ENCODE measurements at regions not wholly inside any gene's neighbourhood (a gene's known extent, or its start where the extent isn't known, plus 50 kb on each side); places are given as distances from the start of the nearest gene placed in this dataset.

- H3K9ac ChIP-seq = no peak overlapping the region
- no peak overlapping the region for H3K4me2 ChIP-seq
- no peaks in the 10 kb centered on the region for H3K4me1 ChIP-seq (ENCODE audit: low read depth, poor library complexity, severe bottlenecking)
- H3K4me3 ChIP-seq (IDR thresholded peaks at IDR 0.05; ENCODE audit: insufficient read depth, low read depth, low read length) = no peak overlapping the region
- no peak overlapping the region for H3K27ac ChIP-seq
- no peak overlapping the region for H2AFZ ChIP-seq (ENCODE audit: low read depth)
- H4K20me1 ChIP-seq (ENCODE audit: insufficient read depth) = no peaks in the 10 kb centered on the region
- no peaks in the 10 kb centered on the region for H3K79me2 ChIP-seq (ENCODE audit: insufficient read depth, low read depth)
- no peak for TF ChIP-seq CTCF (conservative IDR thresholded peaks at IDR 0.05; ENCODE audit: low read depth, low read length)
- no peaks in the 10 kb centered on the region for H3K27me3 ChIP-seq (ENCODE audit: insufficient read depth, low read depth)
- H3K36me3 ChIP-seq (ENCODE audit: insufficient read depth) = no peaks in the 10 kb centered on the region
These were observed 87.3 kb upstream of the PEG3 start for GRCh38 chr19:56927791-56928207.

GRCh38 chr19:56930647-56931535 is 90.4 kb upstream of the PEG3 start:
- no peak overlapping the region for H2AFZ ChIP-seq (ENCODE audit: low read depth)
- H3K4me1 ChIP-seq (ENCODE audit: low read depth, poor library complexity, severe bottlenecking) = no peaks in the 10 kb centered on the region
- no peak overlapping the region for H3K4me3 ChIP-seq (IDR thresholded peaks at IDR 0.05; ENCODE audit: insufficient read depth, low read depth, low read length)
- H3K27me3 ChIP-seq (ENCODE audit: insufficient read depth, low read depth) = no peaks in the 10 kb centered on the region
- no peak for TF ChIP-seq CTCF (conservative IDR thresholded peaks at IDR 0.05; ENCODE audit: low read depth, low read length)
- no peaks in the 10 kb centered on the region for H4K20me1 ChIP-seq (ENCODE audit: insufficient read depth)
- no peak overlapping the region for H3K9ac ChIP-seq
- no peak overlapping the region for H3K4me2 ChIP-seq
- H3K36me3 ChIP-seq (ENCODE audit: insufficient read depth) = no peaks in the 10 kb centered on the region
- no peak overlapping the region for H3K27ac ChIP-seq
- H3K79me2 ChIP-seq (ENCODE audit: insufficient read depth, low read depth) = no peaks in the 10 kb centered on the region

- no peaks in the 10 kb centered on the region for H3K4me1 ChIP-seq (ENCODE audit: low read depth, poor library complexity, severe bottlenecking)
- no peak for TF ChIP-seq CTCF (conservative IDR thresholded peaks at IDR 0.05; ENCODE audit: low read depth, low read length)
These were observed 92.6 kb upstream of the PEG3 start for GRCh38 chr19:56933014-56933705.

GRCh38 chr19:56934438-56935090 is 94.0 kb upstream of the PEG3 start:
- Histone ChIP-seq H3K36me3 (ENCODE audit: insufficient read depth) (no peaks in the 10 kb centered on the region), H3K9ac (no peak overlapping the region), H3K79me2 (ENCODE audit: insufficient read depth, low read depth) (no peaks in the 10 kb centered on the region), H3K27ac (no peak overlapping the region), H3K4me2 (no peak overlapping the region), H3K4me1 (ENCODE audit: low read depth, poor library complexity, severe bottlenecking) (no peaks in the 10 kb centered on the region), H2AFZ (ENCODE audit: low read depth) (no peak overlapping the region), H3K4me3 (IDR thresholded peaks at IDR 0.05; ENCODE audit: insufficient read depth, low read depth, low read length) (no peak overlapping the region), H4K20me1 (ENCODE audit: insufficient read depth) (no peaks in the 10 kb centered on the region), H3K27me3 (ENCODE audit: insufficient read depth, low read depth) (peaks cover 5% of the 10 kb centered on the region; the same call in 1 of the 2 replicates)
- no peak for TF ChIP-seq CTCF (conservative IDR thresholded peaks at IDR 0.05; ENCODE audit: low read depth, low read length)

More at GRCh38 chr19:56933014-56933705, 92.6 kb upstream of the PEG3 start:
- Histone ChIP-seq H3K4me2 (no peak overlapping the region), H2AFZ (ENCODE audit: low read depth) (no peak overlapping the region), H3K4me3 (IDR thresholded peaks at IDR 0.05; ENCODE audit: insufficient read depth, low read depth, low read length) (no peak overlapping the region), H3K9ac (no peak overlapping the region), H3K79me2 (ENCODE audit: insufficient read depth, low read depth) (no peaks in the 10 kb centered on the region), H3K27ac (no peak overlapping the region), H3K27me3 (ENCODE audit: insufficient read depth, low read depth) (peaks cover 5% of the 10 kb centered on the region; the same call in 1 of the 2 replicates), H3K36me3 (ENCODE audit: insufficient read depth) (no peaks in the 10 kb centered on the region), H4K20me1 (ENCODE audit: insufficient read depth) (no peaks in the 10 kb centered on the region)

All from KMS-11 (cell line).